ENCODE measurements at regions not wholly inside any gene's neighbourhood (a gene's known extent, or its start where the extent isn't known, plus 50 kb on each side); places are given as distances from the start of the nearest gene placed in this dataset.

- no peak for TF ChIP-seq EP300 (IDR thresholded peaks at IDR 0.05; ENCODE audit: borderline replicate concordance)
- no peak for TF ChIP-seq CEBPB (IDR thresholded peaks at IDR 0.05)
- TF ChIP-seq TEAD4 (IDR thresholded peaks at IDR 0.05), result no peak
- TF ChIP-seq TCF12 (IDR thresholded peaks at IDR 0.05; ENCODE audit: low read depth), result no peak
- no peak for TF ChIP-seq YY1 (IDR thresholded peaks at IDR 0.05; ENCODE audit: low read depth)
- no peak for TF ChIP-seq MAX (IDR thresholded peaks at IDR 0.05)
- TF ChIP-seq RAD21 (IDR thresholded peaks at IDR 0.05; ENCODE audit: low read depth), result no peak
- TF ChIP-seq ZBTB7A (IDR thresholded peaks at IDR 0.05; ENCODE audit: low read depth), result no peak
- TF ChIP-seq CREB1 (IDR thresholded peaks at IDR 0.05; ENCODE audit: low read depth), result no peak
- no peak for TF ChIP-seq NFIC (IDR thresholded peaks at IDR 0.05)
- TF ChIP-seq EGR1 (IDR thresholded peaks at IDR 0.05), result no peak
- no peak for TF ChIP-seq REST (IDR thresholded peaks at IDR 0.05; ENCODE audit: low read depth)
- no peak for TF ChIP-seq USF1 (IDR thresholded peaks at IDR 0.05)
- TF ChIP-seq FOXM1 (IDR thresholded peaks at IDR 0.05; ENCODE audit: borderline replicate concordance, low read depth), result no peak
- TF ChIP-seq TAF1 (IDR thresholded peaks at IDR 0.05; ENCODE audit: low read depth), result no peak
These were observed 70.2 kb upstream of the ZFP64 start for GRCh38 chr20:52261792-52262191.

GRCh38 chr20:52259295-52259694, 67.7 kb upstream of the ZFP64 start:
- no peak for TF ChIP-seq EGR1 (IDR thresholded peaks at IDR 0.05)
- no peak for TF ChIP-seq CEBPB (IDR thresholded peaks at IDR 0.05)
- no peak for TF ChIP-seq CREB1 (IDR thresholded peaks at IDR 0.05; ENCODE audit: low read depth)
- TF ChIP-seq ZBTB7A (IDR thresholded peaks at IDR 0.05; ENCODE audit: low read depth), result no peak
- no peak for TF ChIP-seq TEAD4 (IDR thresholded peaks at IDR 0.05)
- no peak for TF ChIP-seq RAD21 (IDR thresholded peaks at IDR 0.05; ENCODE audit: low read depth)
- TF ChIP-seq TAF1 (IDR thresholded peaks at IDR 0.05; ENCODE audit: low read depth), result no peak
- TF ChIP-seq REST (IDR thresholded peaks at IDR 0.05; ENCODE audit: low read depth), result no peak
- TF ChIP-seq FOXM1 (IDR thresholded peaks at IDR 0.05; ENCODE audit: borderline replicate concordance, low read depth), result no peak
- TF ChIP-seq NFIC (IDR thresholded peaks at IDR 0.05), result no peak
- no peak for TF ChIP-seq EP300 (IDR thresholded peaks at IDR 0.05; ENCODE audit: borderline replicate concordance)
- no peak for TF ChIP-seq USF1 (IDR thresholded peaks at IDR 0.05)
- TF ChIP-seq TCF12 (IDR thresholded peaks at IDR 0.05; ENCODE audit: low read depth), result no peak
- no peak for TF ChIP-seq YY1 (IDR thresholded peaks at IDR 0.05; ENCODE audit: low read depth)
- TF ChIP-seq MAX (IDR thresholded peaks at IDR 0.05), result no peak

GRCh38 chr20:52256454-52256853, 64.9 kb upstream of the ZFP64 start:
- TF ChIP-seq REST (IDR thresholded peaks at IDR 0.05; ENCODE audit: low read depth), result no peak
- TF ChIP-seq USF1 (IDR thresholded peaks at IDR 0.05), result no peak
- no peak for TF ChIP-seq TCF12 (IDR thresholded peaks at IDR 0.05; ENCODE audit: low read depth)
- no peak for TF ChIP-seq TEAD4 (IDR thresholded peaks at IDR 0.05)
- no peak for TF ChIP-seq EGR1 (IDR thresholded peaks at IDR 0.05)

- TF ChIP-seq TAF1 (IDR thresholded peaks at IDR 0.05; ENCODE audit: low read depth) (no peak), REST (IDR thresholded peaks at IDR 0.05; ENCODE audit: low read depth) (no peak), MAX (IDR thresholded peaks at IDR 0.05) (no peak), USF1 (IDR thresholded peaks at IDR 0.05) (no peak), EGR1 (IDR thresholded peaks at IDR 0.05) (no peak), FOXM1 (IDR thresholded peaks at IDR 0.05; ENCODE audit: borderline replicate concordance, low read depth) (no peak), CREB1 (IDR thresholded peaks at IDR 0.05; ENCODE audit: low read depth) (no peak), ZBTB7A (IDR thresholded peaks at IDR 0.05; ENCODE audit: low read depth) (no peak), EP300 (IDR thresholded peaks at IDR 0.05; ENCODE audit: borderline replicate concordance) (no peak), NFIC (IDR thresholded peaks at IDR 0.05) (no peak), YY1 (IDR thresholded peaks at IDR 0.05; ENCODE audit: low read depth) (no peak), TEAD4 (IDR thresholded peaks at IDR 0.05) (no peak)
These were observed 61.1 kb upstream of the ZFP64 start for GRCh38 chr20:52252664-52253063.
